ENCODE measurements at regions not wholly inside any gene's neighbourhood (a gene's known extent, or its start where the extent isn't known, plus 50 kb on each side); places are given as distances from the start of the nearest gene placed in this dataset.

- intact Hi-C loops (cut with DNase I): no loop called here
- no peak for FAIRE-seq
Measured at GRCh38 chr18:71643822-71644221, 900.3 kb downstream of the CBLN2 start.

GRCh38 chr18:71630696-71631095 is 913.4 kb downstream of the CBLN2 start:
- TF ChIP-seq CTCF (IDR thresholded peaks at IDR 0.05; ENCODE audit: borderline replicate concordance, extremely low read depth, insufficient read depth): no peak
- Histone ChIP-seq H3K9ac (ENCODE audit: low read length in 3 of 3) (no peak overlapping the region), H3K4me3 (ENCODE audit: low read length in 3 of 3) (no peak overlapping the region), H3K9me3 (ENCODE audit: control insufficient read depth in 2 of 3, insufficient read depth in 1 of 3, low read length in 3 of 3) (no peaks in the 10 kb centered on the region), H3K36me3 (ENCODE audit: control insufficient read depth in 2 of 3, insufficient read depth in 3 of 3, low read length in 3 of 3) (no peaks in the 10 kb centered on the region), H3K27ac (ENCODE audit: low read depth in 2 of 2, low read length in 2 of 2) (no peak overlapping the region), H3K4me1 (ENCODE audit: control insufficient read depth in 2 of 3, insufficient read depth in 2 of 3, low read depth in 1 of 3, low read length in 3 of 3) (no peaks in the 10 kb centered on the region), H3K27me3 (ENCODE audit: control insufficient read depth, insufficient read depth, low read length) (no peaks in the 10 kb centered on the region)
- DNase-seq: no peak
- intact Hi-C loops (cut with DNase I): no loop called here
- FAIRE-seq: no peak

More at GRCh38 chr18:71643822-71644221, 900.3 kb downstream of the CBLN2 start:
- no peak overlapping the region for H3K9ac ChIP-seq (ENCODE audit: low read length in 3 of 3)
- DNase-seq: no peak
- no peaks in the 10 kb centered on the region for H3K4me1 ChIP-seq (ENCODE audit: control insufficient read depth in 2 of 3, insufficient read depth in 2 of 3, low read depth in 1 of 3, low read length in 3 of 3)
- no peaks in the 10 kb centered on the region for H3K36me3 ChIP-seq (ENCODE audit: control insufficient read depth in 2 of 3, insufficient read depth in 3 of 3, low read length in 3 of 3)
- no peaks in the 10 kb centered on the region for H3K27me3 ChIP-seq (ENCODE audit: control insufficient read depth, insufficient read depth, low read length)
- no peak for TF ChIP-seq CTCF (IDR thresholded peaks at IDR 0.05; ENCODE audit: borderline replicate concordance, extremely low read depth, insufficient read depth)
- no peak overlapping the region for H3K27ac ChIP-seq (ENCODE audit: low read depth in 2 of 2, low read length in 2 of 2)
- H3K4me3 ChIP-seq (ENCODE audit: low read length in 3 of 3): no peak overlapping the region
- no peaks in the 10 kb centered on the region for H3K9me3 ChIP-seq (ENCODE audit: control insufficient read depth in 2 of 3, insufficient read depth in 1 of 3, low read length in 3 of 3)

DNA sequence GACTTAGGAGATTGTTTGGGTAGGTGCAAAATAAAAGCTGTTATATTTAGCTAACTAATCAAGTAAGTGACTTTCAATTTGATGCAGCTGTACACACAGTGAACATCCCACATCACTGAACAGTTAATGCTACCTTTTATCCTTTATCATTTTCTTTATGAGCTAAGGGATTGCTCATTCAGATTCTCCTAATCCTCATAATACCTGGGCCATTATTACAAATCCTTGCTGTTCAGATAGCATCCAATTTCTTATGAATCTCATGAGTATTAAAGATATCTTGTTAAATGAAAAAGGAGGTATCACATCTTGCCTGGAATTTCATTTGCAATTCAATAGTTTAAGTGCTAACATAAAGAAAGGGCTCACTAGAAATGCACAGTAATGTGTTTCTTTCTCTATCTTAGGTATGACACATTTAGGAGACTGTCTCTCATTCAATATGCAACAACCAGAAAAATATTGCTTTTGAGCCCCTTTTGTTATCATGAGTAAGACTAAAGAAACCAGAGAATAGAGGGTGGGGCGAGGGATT is 918.5 kb downstream of the CBLN2 start:
- no peaks in the 10 kb centered on the region for H3K9me3 ChIP-seq (ENCODE audit: control insufficient read depth in 2 of 3, insufficient read depth in 1 of 3, low read length in 3 of 3)
- H3K4me3 ChIP-seq (ENCODE audit: low read length in 3 of 3): no peak overlapping the region
- intact Hi-C loops (cut with DNase I): no loop called here
- no peaks in the 10 kb centered on the region for H3K27me3 ChIP-seq (ENCODE audit: control insufficient read depth, insufficient read depth, low read length)
- H3K4me1 ChIP-seq (ENCODE audit: control insufficient read depth in 2 of 3, insufficient read depth in 2 of 3, low read depth in 1 of 3, low read length in 3 of 3): no peaks in the 10 kb centered on the region
- no peak overlapping the region for H3K27ac ChIP-seq (ENCODE audit: low read depth in 2 of 2, low read length in 2 of 2)
- TF ChIP-seq CTCF (IDR thresholded peaks at IDR 0.05; ENCODE audit: borderline replicate concordance, extremely low read depth, insufficient read depth): no peak
- DNase-seq (no peak), FAIRE-seq (no peak)
- no peak overlapping the region for H3K9ac ChIP-seq (ENCODE audit: low read length in 3 of 3)
- no peaks in the 10 kb centered on the region for H3K36me3 ChIP-seq (ENCODE audit: control insufficient read depth in 2 of 3, insufficient read depth in 3 of 3, low read length in 3 of 3)

DNA sequence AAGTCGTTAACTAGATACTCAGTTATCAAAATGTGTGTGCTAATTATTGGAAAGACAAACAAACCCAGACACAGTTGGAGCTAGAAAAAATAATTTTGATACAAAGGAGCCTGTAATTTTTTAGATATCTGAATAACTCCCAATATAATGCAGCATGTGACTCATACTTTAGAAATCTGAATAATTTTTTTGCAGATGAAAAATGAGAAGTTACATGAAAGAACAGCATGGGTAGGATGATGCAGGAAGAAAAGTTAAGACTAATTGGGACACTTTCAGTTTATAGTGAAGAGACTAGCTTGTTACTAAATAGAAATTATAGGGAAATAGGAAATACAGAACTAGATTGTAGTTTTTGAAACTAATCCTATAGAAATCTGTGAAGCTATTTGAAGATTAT is 945.8 kb downstream of the CBLN2 start:
- no peak for DNase-seq
- FAIRE-seq: no peak

More for the DNA sequence above, 945.8 kb downstream of the CBLN2 start:
- H3K27me3 ChIP-seq (ENCODE audit: control insufficient read depth, insufficient read depth, low read length): no peaks in the 10 kb centered on the region
- H3K27ac ChIP-seq (ENCODE audit: low read depth in 2 of 2, low read length in 2 of 2): no peak overlapping the region
- H3K9me3 ChIP-seq (ENCODE audit: control insufficient read depth in 2 of 3, insufficient read depth in 1 of 3, low read length in 3 of 3): peaks cover 0 to 2% (median 0%) of the 10 kb centered on the region in 3 donors
- H3K9ac ChIP-seq (ENCODE audit: low read length in 3 of 3): no peak overlapping the region
- no peak overlapping the region for H3K4me3 ChIP-seq (ENCODE audit: low read length in 3 of 3)
- no peak for TF ChIP-seq CTCF (IDR thresholded peaks at IDR 0.05; ENCODE audit: borderline replicate concordance, extremely low read depth, insufficient read depth)
- no peaks in the 10 kb centered on the region for H3K36me3 ChIP-seq (ENCODE audit: control insufficient read depth in 2 of 3, insufficient read depth in 3 of 3, low read length in 3 of 3)
- intact Hi-C loops (cut with DNase I): no loop called here
- H3K4me1 ChIP-seq (ENCODE audit: control insufficient read depth in 2 of 3, insufficient read depth in 2 of 3, low read depth in 1 of 3, low read length in 3 of 3): no peaks in the 10 kb centered on the region
